SU-DHL-6 (cell line): ENCODE measurements at regions not wholly inside any gene's neighbourhood (a gene's known extent, or its start where the extent isn't known, plus 50 kb on each side); places are given as distances from the start of the nearest gene placed in this dataset.

Experiments
- EZH2phosphoT487 ChIP-seq: fragments of 200-600 bp; sonication (generic), shearing (Covaris generic); conservative IDR thresholded peaks from 2 replicates; pipeline ENCODE4 v1.6.1; 2018; ENCODE audit warnings: mild to moderate bottlenecking, antibody characterized with exemption, low read length, moderate library complexity, mixed read lengths
- TF ChIP-seq, protein P1 (sequence below): fragments of 200-600 bp; sonication (generic); IDR thresholded peaks from one replicate; pipeline ENCODE4 v1.5.1; 2017; ENCODE audit warnings: antibody characterized with exemption, mild to moderate bottlenecking, low read length, moderate library complexity; ENCODE audit not compliant: insufficient read depth, poor library complexity, severe bottlenecking

DNA sequence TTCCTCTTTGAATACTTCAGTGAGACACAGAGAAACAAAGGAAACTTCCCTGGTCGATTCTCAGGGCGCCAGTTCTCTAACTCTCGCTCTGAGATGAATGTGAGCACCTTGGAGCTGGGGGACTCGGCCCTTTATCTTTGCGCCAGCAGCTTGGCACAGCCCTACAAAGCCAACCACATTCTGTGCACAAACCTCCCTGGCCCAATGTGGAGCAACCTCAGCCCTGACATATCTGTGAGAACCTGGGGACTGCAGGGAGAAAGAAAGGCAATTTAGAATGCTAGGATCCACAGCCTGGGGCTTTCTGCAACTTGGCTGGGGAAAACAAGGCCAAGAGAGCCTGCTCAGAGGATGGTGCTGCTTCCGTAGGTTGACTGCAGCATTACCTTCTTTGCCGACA is 63.5 kb upstream of the PRSS58 start:
- TF ChIP-seq, protein P1, sequence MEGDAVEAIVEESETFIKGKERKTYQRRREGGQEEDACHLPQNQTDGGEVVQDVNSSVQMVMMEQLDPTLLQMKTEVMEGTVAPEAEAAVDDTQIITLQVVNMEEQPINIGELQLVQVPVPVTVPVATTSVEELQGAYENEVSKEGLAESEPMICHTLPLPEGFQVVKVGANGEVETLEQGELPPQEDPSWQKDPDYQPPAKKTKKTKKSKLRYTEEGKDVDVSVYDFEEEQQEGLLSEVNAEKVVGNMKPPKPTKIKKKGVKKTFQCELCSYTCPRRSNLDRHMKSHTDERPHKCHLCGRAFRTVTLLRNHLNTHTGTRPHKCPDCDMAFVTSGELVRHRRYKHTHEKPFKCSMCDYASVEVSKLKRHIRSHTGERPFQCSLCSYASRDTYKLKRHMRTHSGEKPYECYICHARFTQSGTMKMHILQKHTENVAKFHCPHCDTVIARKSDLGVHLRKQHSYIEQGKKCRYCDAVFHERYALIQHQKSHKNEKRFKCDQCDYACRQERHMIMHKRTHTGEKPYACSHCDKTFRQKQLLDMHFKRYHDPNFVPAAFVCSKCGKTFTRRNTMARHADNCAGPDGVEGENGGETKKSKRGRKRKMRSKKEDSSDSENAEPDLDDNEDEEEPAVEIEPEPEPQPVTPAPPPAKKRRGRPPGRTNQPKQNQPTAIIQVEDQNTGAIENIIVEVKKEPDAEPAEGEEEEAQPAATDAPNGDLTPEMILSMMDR: no peak
- no peak for TF ChIP-seq EZH2phosphoT487
